Keratinocyte (primary cell): ENCODE measurements at regions not wholly inside any gene's neighbourhood (a gene's known extent, or its start where the extent isn't known, plus 50 kb on each side); places are given as distances from the start of the nearest gene placed in this dataset.

Experiments used
- CTCF ChIP-seq, 3 experiments: IDR thresholded peaks in 1 of 3; conservative IDR thresholded peaks in 1 of 3; optimal IDR thresholded peaks in 1 of 3; 2 replicates in 2 of 3; 3 replicates in 1 of 3; pipeline versions ENCODE3 to v1.5.1; 2011; ENCODE audit warnings: low read length in 3 of 3, mild to moderate bottlenecking in 3 of 3, moderate library complexity in 2 of 3, control low read depth in 1 of 3, inconsistent platforms in 1 of 3; ENCODE audit not compliant: insufficient read depth in 2 of 3; ENCODE audit errors: extremely low read depth in 1 of 3
- EZH2 ChIP-seq: IDR thresholded peaks from one replicate; pipeline ENCODE4 v1.6.1; 2012; ENCODE audit warnings: inconsistent platforms, mild to moderate bottlenecking, low read length, moderate library complexity

- no peak for TF ChIP-seq CTCF (optimal IDR thresholded peaks at IDR 0.05 in 1 of 3, IDR thresholded peaks at IDR 0.05 in 1 of 3, conservative IDR thresholded peaks at IDR 0.05 in 1 of 3; ENCODE audit: extremely low read depth in 1 of 3, insufficient read depth in 2 of 3, low read length in 3 of 3)
- no peak for TF ChIP-seq EZH2
Observed at GRCh38 chr2:57567245-57567644, 479.4 kb upstream of the VRK2 start.
